ENCODE measurements at regions not wholly inside any gene's neighbourhood (a gene's known extent, or its start where the extent isn't known, plus 50 kb on each side); places are given as distances from the start of the nearest gene placed in this dataset.

DNA sequence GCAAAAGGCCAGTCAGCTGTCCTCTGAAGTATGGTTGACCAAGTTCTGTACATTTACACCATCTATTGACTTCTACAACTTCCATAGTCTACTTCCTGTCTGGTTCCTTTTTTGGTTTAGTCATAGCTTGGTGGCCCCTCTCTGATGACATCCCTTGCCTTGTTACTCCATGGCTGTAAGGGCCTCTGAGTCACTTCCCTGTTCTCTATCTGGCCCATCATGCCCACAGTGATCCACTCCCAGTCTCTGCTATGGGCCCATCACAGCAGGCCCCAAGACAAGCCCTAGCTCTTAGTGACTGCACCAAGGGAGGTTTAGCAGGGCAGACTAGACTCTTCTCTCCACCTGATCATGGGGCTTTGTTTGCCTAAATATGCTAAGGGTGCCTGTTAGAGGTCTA, 441.6 kb downstream of the HACE1 start:
- POLR2A ChIA-PET = no interaction called here
- no peaks in the 10 kb centered on the region for H3K36me3 ChIP-seq (ENCODE audit: insufficient read depth, low read length)
- Mint-ChIP-seq H3K36me3 (no peaks in the 10 kb centered on the region), H3K4me3 (no peak overlapping the region), H3K4me1 (no peaks in the 10 kb centered on the region), H3K27me3 (peaks cover 0 to 5% of the 10 kb centered on the region in 2 donors), H3K9me3 (peaks cover 0 to 8% (median 6%) of the 10 kb centered on the region in 5 donors), H3K27ac (no peak overlapping the region)
- no peak overlapping the region for H3K27ac ChIP-seq (ENCODE audit: low read depth, low read length)
- DNase-seq = no peak
- no peaks in the 10 kb centered on the region for H3K4me1 ChIP-seq (ENCODE audit: insufficient read depth, low read length)
- H3K27me3 ChIP-seq (ENCODE audit: insufficient read depth, low read length, poor library complexity, severe bottlenecking) = no peaks in the 10 kb centered on the region
- CTCF ChIA-PET = no interaction called here
- H3K4me3 ChIP-seq (ENCODE audit: low read length) = no peak overlapping the region
- no peaks in the 10 kb centered on the region for H3K9me3 ChIP-seq (ENCODE audit: low read length)

DNA sequence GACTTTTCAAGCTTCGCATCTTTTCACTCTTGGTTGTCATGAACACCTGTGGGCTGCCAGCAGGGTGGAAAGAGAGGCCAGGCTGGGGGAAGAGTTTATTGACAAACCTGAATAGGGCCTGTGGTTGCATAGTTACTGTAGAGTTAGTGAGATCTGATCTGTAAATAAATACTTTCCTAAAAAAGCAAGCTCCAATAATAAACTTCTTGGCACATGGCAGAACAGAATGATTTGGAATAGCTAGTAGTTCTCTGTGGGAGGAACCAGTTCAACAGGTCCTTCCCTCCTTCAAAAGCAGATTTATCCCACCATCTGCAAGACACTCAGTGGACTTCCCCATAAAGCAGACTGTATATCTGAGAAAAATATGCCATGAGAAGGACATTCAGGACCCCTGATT, 445.0 kb downstream of the HACE1 start:
- no peak overlapping the region for H3K4me3 ChIP-seq (ENCODE audit: low read length)
- Mint-ChIP-seq H3K4me1 (no peaks in the 10 kb centered on the region), H3K36me3 (no peaks in the 10 kb centered on the region), H3K27ac (no peak overlapping the region), H3K9me3 (peaks cover 0 to 6% (median 0%) of the 10 kb centered on the region in 5 donors), H3K4me3 (no peak overlapping the region), H3K27me3 (no peaks in the 10 kb centered on the region)
- H3K27me3 ChIP-seq (ENCODE audit: insufficient read depth, low read length, poor library complexity, severe bottlenecking) = no peaks in the 10 kb centered on the region
- ChIA-PET POLR2A (no interaction called here), CTCF (no interaction called here)
- no peaks in the 10 kb centered on the region for H3K4me1 ChIP-seq (ENCODE audit: insufficient read depth, low read length)
- no peak for DNase-seq
- H3K9me3 ChIP-seq (ENCODE audit: low read length) = no peaks in the 10 kb centered on the region
- no peak overlapping the region for H3K27ac ChIP-seq (ENCODE audit: low read depth, low read length)
- H3K36me3 ChIP-seq (ENCODE audit: insufficient read depth, low read length) = no peaks in the 10 kb centered on the region

DNA sequence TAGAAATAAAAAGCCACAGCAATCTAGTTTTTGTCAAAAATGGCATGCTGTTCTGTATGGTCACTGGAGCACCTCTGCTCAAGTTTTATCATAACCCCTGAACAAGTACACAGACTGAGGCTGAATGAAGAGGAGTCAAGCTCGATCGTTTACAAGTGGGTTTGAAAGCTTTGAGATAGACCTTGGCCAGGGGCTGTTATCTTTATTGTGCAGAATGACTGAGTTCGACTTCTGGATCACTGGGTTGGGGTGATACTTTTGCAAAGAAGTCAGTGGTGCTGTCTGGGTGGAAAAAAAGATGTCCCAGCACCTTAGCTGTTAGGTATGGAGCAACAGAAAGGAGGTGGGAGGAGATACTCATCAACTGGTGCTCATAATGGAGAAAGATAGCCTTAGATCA, 446.0 kb downstream of the HACE1 start:
- DNase-seq = no peak
- Histone ChIP-seq H3K9me3 (ENCODE audit: low read length) (no peaks in the 10 kb centered on the region), H3K4me3 (ENCODE audit: low read length) (no peak overlapping the region), H3K27me3 (ENCODE audit: insufficient read depth, low read length, poor library complexity, severe bottlenecking) (no peaks in the 10 kb centered on the region), H3K4me1 (ENCODE audit: insufficient read depth, low read length) (no peaks in the 10 kb centered on the region), H3K36me3 (ENCODE audit: insufficient read depth, low read length) (no peaks in the 10 kb centered on the region), H3K27ac (ENCODE audit: low read depth, low read length) (no peak overlapping the region)
- CTCF ChIA-PET = no interaction called here
- POLR2A ChIA-PET = no interaction called here
- H3K36me3 Mint-ChIP-seq = no peaks in the 10 kb centered on the region
- no peak overlapping the region for H3K4me3 Mint-ChIP-seq
- no peaks in the 10 kb centered on the region for H3K27me3 Mint-ChIP-seq
- no peaks in the 10 kb centered on the region for H3K4me1 Mint-ChIP-seq
- no peak overlapping the region for H3K27ac Mint-ChIP-seq
- H3K9me3 Mint-ChIP-seq = peaks cover 0 to 4% (median 2%) of the 10 kb centered on the region in 5 donors

DNA sequence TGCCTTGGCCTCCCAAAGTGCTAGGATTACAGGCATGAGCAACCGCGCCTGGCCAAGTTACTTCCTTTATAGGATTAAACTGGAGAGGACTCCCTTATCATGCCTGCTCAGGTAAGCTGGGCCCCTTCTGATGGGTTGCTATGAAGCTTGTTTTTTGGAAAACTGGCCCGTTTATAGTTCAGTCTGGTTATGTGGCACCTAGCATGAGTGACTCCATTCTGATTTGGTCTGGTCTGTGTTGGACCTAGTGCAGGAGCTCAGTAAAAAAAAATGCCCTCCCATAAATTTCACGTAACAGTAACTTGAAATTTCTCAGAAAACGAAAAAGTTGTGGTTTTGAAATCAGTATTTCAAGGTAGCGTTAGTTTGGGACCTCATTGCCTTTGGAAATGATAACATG, 448.4 kb downstream of the HACE1 start:
- CTCF ChIA-PET = no interaction called here

DNA sequence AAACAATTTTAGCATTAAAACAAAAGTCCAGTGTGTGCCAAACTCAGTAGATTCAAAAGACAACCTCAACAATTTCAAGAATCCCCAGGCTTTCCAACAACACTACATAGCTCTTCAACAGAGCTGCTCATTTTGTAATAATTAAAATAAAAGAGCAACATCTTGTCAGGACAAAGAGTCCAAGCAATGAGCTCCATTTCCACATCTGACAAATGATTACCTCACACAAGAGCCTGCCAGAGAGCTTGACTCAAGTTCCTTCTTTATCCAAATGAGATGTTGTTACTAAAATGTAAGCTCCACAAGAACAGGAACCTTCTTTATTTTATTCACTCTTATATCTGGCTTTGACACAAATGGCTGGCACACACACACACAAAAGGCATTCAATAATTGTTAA, 449.8 kb downstream of the HACE1 start:
- Histone ChIP-seq H3K4me1 (ENCODE audit: insufficient read depth, low read length) (no peaks in the 10 kb centered on the region), H3K9me3 (ENCODE audit: low read length) (no peaks in the 10 kb centered on the region), H3K27me3 (ENCODE audit: insufficient read depth, low read length, poor library complexity, severe bottlenecking) (no peaks in the 10 kb centered on the region), H3K4me3 (ENCODE audit: low read length) (no peak overlapping the region), H3K27ac (ENCODE audit: low read depth, low read length) (no peak overlapping the region), H3K36me3 (ENCODE audit: insufficient read depth, low read length) (no peaks in the 10 kb centered on the region)
- Mint-ChIP-seq H3K27ac (peak overlapping the region in 1 of 8 donors; percentile 38), H3K36me3 (no peaks in the 10 kb centered on the region), H3K27me3 (no peaks in the 10 kb centered on the region), H3K9me3 (peaks cover 0 to 4% (median 3%) of the 10 kb centered on the region in 5 donors), H3K4me1 (peaks cover 0 to 8% (median 0%) of the 10 kb centered on the region in 3 donors), H3K4me3 (no peak overlapping the region)
- ChIA-PET CTCF (no interaction called here), POLR2A (no interaction called here)
- no peak for DNase-seq

More for the DNA sequence above, 448.4 kb downstream of the HACE1 start:
- Histone ChIP-seq H3K4me3 (ENCODE audit: low read length) (no peak overlapping the region), H3K36me3 (ENCODE audit: insufficient read depth, low read length) (no peaks in the 10 kb centered on the region), H3K27me3 (ENCODE audit: insufficient read depth, low read length, poor library complexity, severe bottlenecking) (no peaks in the 10 kb centered on the region), H3K9me3 (ENCODE audit: low read length) (no peaks in the 10 kb centered on the region), H3K4me1 (ENCODE audit: insufficient read depth, low read length) (no peaks in the 10 kb centered on the region), H3K27ac (ENCODE audit: low read depth, low read length) (no peak overlapping the region)
- no peak overlapping the region for H3K4me3 Mint-ChIP-seq
- H3K27ac Mint-ChIP-seq = no peak overlapping the region
- H3K4me1 Mint-ChIP-seq = peaks cover 0 to 8% (median 0%) of the 10 kb centered on the region in 3 donors
- H3K27me3 Mint-ChIP-seq = no peaks in the 10 kb centered on the region
- no peaks in the 10 kb centered on the region for H3K36me3 Mint-ChIP-seq
- DNase-seq = no peak
- H3K9me3 Mint-ChIP-seq = peaks cover 0 to 4% (median 2%) of the 10 kb centered on the region in 5 donors
- POLR2A ChIA-PET = no interaction called here

DNA sequence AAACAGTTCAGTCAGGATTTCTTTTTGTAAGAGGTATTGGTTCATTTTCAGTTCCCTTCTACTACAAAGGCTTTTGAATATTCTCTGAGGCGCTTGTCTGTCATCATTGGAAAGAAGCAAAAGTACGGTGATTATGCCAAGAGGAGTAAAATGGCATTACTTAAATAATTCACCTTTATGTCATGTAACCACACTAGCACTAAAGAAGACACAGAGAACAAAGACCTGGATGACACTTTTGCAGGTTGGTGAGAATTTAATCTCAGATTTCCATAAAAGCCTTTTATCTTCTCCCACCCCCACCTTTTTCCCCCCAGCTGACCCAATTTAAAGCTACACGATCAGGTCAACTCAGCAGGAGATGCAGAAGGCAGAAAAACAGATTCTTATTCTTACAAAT, 451.8 kb downstream of the HACE1 start:
- Histone ChIP-seq H3K36me3 (ENCODE audit: insufficient read depth, low read length) (no peaks in the 10 kb centered on the region), H3K27ac (ENCODE audit: low read depth, low read length) (no peak overlapping the region), H3K4me3 (ENCODE audit: low read length) (no peak overlapping the region), H3K4me1 (ENCODE audit: insufficient read depth, low read length) (no peaks in the 10 kb centered on the region), H3K9me3 (ENCODE audit: low read length) (no peaks in the 10 kb centered on the region), H3K27me3 (ENCODE audit: insufficient read depth, low read length, poor library complexity, severe bottlenecking) (no peaks in the 10 kb centered on the region)
- CTCF ChIA-PET = no interaction called here
- Mint-ChIP-seq H3K36me3 (no peaks in the 10 kb centered on the region), H3K27me3 (no peaks in the 10 kb centered on the region), H3K4me1 (peaks cover 0 to 12% (median 0%) of the 10 kb centered on the region in 3 donors), H3K27ac (peak overlapping the region in 1 of 8 donors; percentile 46), H3K4me3 (no peak overlapping the region), H3K9me3 (peaks cover 3 to 6% (median 5%) of the 10 kb centered on the region in 5 donors)
- DNase-seq = no peak
- POLR2A ChIA-PET = no interaction called here

DNA sequence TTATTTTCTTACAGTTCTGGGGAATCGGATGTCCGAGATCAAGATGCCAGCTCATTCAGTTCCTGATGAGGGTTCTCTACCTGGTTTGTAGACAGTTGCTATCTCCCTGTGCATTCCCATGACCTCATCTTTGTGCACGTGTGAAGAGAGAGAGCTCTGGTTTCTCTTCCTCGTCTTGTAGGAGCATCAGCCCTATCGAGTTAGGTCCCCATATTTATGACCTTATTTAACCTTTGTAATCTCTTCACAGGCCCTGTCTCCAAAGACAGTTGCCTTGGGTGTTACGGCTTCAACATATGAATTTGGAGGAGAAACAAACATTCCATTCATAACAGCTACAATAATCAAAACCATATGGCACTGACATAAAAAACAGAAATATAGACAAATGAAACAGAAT, 455.3 kb downstream of the HACE1 start:
- H3K27me3 Mint-ChIP-seq = no peaks in the 10 kb centered on the region
- Histone ChIP-seq H3K27me3 (ENCODE audit: insufficient read depth, low read length, poor library complexity, severe bottlenecking) (no peaks in the 10 kb centered on the region), H3K4me3 (ENCODE audit: low read length) (no peak overlapping the region), H3K36me3 (ENCODE audit: insufficient read depth, low read length) (no peaks in the 10 kb centered on the region), H3K4me1 (ENCODE audit: insufficient read depth, low read length) (no peaks in the 10 kb centered on the region), H3K27ac (ENCODE audit: low read depth, low read length) (no peak overlapping the region), H3K9me3 (ENCODE audit: low read length) (no peaks in the 10 kb centered on the region)
- H3K36me3 Mint-ChIP-seq = no peaks in the 10 kb centered on the region
- ChIA-PET CTCF (no interaction called here), POLR2A (no interaction called here)
- peaks cover 3 to 6% (median 3%) of the 10 kb centered on the region in 5 donors for H3K9me3 Mint-ChIP-seq
- H3K4me3 Mint-ChIP-seq = peak overlapping the region in 1 of 7 donors; percentile 17
- DNase-seq = no peak
- peak overlapping the region in 1 of 8 donors; percentile 84 for H3K27ac Mint-ChIP-seq
- peaks cover 0 to 12% (median 0%) of the 10 kb centered on the region in 3 donors for H3K4me1 Mint-ChIP-seq

DNA sequence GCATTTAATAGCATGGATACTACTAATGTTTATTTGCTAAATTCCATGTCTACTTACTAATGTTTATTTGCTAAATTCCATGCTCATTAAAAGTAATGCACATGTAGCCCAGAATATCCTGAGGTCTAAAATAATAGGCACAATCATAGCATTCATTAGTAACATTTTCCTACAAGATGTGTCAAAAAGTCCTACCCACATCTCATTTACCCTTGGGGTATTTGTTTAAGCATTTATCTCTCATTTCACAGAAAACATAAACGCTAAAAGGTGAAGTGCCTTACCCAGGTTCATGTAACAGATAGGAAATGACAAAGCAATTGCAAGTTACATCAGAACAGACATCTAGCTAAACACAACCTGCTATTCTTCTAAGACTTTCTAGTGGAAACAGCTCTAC, 457.1 kb downstream of the HACE1 start:
- no peak overlapping the region for H3K27ac Mint-ChIP-seq
- no peaks in the 10 kb centered on the region for H3K36me3 ChIP-seq (ENCODE audit: insufficient read depth, low read length)
- no peak overlapping the region for H3K4me3 Mint-ChIP-seq
- no peaks in the 10 kb centered on the region for H3K9me3 ChIP-seq (ENCODE audit: low read length)
- DNase-seq = no peak
- no peaks in the 10 kb centered on the region for H3K27me3 Mint-ChIP-seq
- no peaks in the 10 kb centered on the region for H3K36me3 Mint-ChIP-seq
- no peak overlapping the region for H3K27ac ChIP-seq (ENCODE audit: low read depth, low read length)
- no peaks in the 10 kb centered on the region for H3K27me3 ChIP-seq (ENCODE audit: insufficient read depth, low read length, poor library complexity, severe bottlenecking)
- H3K4me1 Mint-ChIP-seq = peaks cover 0 to 8% (median 0%) of the 10 kb centered on the region in 3 donors
- peaks cover 0 to 6% (median 3%) of the 10 kb centered on the region in 5 donors for H3K9me3 Mint-ChIP-seq
- ChIA-PET CTCF (no interaction called here), POLR2A (no interaction called here)
- H3K4me1 ChIP-seq (ENCODE audit: insufficient read depth, low read length) = no peaks in the 10 kb centered on the region
- no peak overlapping the region for H3K4me3 ChIP-seq (ENCODE audit: low read length)

DNA sequence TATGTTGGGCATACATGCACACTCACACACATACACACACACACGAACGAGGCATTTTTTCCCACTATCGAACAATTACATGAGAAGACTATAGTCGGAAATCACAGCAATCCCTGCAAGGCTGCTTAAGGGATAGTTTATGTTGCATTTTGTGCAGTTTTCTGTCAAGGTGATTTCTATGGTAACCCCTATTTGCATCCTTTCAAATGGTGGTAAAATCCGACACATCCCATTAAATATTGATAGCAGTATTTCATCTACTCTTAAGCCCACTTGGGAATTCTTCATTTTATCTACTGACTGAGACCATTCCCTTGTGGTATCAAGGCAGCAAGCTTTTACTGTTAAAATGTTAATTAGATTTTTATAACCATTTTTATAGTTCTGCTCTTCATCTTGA, 457.8 kb downstream of the HACE1 start:
- Mint-ChIP-seq H3K36me3 (no peaks in the 10 kb centered on the region), H3K4me1 (peaks cover 0 to 6% (median 0%) of the 10 kb centered on the region in 3 donors), H3K27me3 (no peaks in the 10 kb centered on the region), H3K27ac (no peak overlapping the region), H3K9me3 (peaks cover 0 to 6% (median 3%) of the 10 kb centered on the region in 5 donors), H3K4me3 (no peak overlapping the region)
- H3K9me3 ChIP-seq (ENCODE audit: low read length) = no peaks in the 10 kb centered on the region
- no peaks in the 10 kb centered on the region for H3K4me1 ChIP-seq (ENCODE audit: insufficient read depth, low read length)
- H3K36me3 ChIP-seq (ENCODE audit: insufficient read depth, low read length) = no peaks in the 10 kb centered on the region
- CTCF ChIA-PET = no interaction called here
- POLR2A ChIA-PET = no interaction called here
- DNase-seq = no peak
- no peaks in the 10 kb centered on the region for H3K27me3 ChIP-seq (ENCODE audit: insufficient read depth, low read length, poor library complexity, severe bottlenecking)
- H3K4me3 ChIP-seq (ENCODE audit: low read length) = no peak overlapping the region
- no peak overlapping the region for H3K27ac ChIP-seq (ENCODE audit: low read depth, low read length)
